ENCODE measurements at regions not wholly inside any gene's neighbourhood (a gene's known extent, or its start where the extent isn't known, plus 50 kb on each side); places are given as distances from the start of the nearest gene placed in this dataset.

DNA sequence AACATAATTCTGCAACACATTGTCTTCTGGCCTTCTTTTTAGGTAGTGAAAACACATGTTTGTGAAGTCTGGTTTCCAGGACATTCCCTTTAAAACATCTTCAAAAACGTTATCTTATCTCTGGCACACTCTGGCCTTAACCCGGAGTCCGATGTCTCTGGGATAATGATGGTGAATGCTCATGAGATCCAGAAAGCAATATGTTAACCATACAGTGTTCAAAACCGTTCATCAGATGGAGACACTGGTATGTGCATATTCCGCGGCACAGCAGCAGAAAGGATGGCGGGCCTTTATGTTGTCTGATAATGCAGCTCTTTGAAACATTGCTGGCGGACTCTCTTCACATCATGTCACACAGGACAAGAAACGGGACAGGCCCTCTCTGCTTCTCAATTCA, 605.2 kb downstream of the CCDC171 start:
- no peak for DNase-seq

DNA sequence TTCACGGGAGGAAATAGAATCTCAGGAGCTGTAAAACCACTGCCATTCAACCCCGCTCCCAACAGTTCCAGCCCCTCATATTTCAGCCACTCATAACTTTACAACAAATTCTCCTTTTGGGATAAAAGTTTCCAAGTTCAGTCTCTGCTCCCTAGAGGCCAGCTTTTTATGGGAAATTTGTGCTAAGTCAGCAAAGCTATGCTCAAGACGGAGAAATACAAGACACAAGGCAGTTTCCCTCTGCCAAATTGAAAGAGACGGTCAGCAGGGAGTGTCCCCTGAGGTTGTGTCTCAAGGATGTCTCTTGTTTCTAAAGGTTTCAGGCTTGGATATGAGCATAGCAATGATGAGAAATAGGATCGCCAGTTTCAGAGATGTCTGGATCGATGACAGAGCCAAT, 608.6 kb downstream of the CCDC171 start:
- DNase-seq: no peak

DNA sequence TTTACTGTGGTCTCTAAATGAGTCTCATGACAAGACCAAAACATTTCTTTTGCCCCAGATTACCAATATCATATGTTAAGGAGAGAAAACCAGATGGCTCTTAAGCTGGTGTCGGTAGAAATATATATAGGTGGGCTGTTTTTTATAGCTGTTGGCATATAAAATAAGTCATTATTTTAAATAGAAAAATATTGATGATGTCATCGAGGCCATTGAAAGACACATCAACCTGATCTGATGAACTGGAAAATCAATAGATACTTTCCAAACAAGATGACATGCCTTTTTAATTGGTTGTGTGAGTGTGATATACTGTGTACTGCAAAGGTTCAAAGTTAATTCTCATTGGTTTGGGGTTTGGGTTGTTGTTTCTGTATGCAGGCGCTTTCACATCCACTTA, 617.3 kb downstream of the CCDC171 start:
- no peak for DNase-seq

DNA sequence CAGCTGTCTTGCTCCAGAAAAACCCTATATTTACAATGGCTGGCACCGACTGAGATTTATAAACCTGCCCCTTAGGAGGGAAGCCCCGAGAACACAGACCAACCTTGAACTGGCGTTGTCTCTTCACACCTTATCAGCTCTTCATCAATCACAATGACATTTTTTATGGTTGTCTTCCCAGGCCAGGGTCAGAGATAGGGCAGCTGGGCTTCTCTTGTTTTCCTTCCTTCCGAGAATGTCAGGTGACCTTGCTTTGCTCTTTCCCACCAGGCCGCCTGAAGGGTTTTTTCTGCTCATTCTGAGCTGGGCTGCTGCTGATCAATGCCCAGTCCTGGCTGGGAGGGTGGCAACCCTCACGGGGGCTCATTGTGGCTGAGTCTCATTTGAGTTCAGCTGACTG, 619.1 kb downstream of the CCDC171 start:
- DNase-seq: no peak

DNA sequence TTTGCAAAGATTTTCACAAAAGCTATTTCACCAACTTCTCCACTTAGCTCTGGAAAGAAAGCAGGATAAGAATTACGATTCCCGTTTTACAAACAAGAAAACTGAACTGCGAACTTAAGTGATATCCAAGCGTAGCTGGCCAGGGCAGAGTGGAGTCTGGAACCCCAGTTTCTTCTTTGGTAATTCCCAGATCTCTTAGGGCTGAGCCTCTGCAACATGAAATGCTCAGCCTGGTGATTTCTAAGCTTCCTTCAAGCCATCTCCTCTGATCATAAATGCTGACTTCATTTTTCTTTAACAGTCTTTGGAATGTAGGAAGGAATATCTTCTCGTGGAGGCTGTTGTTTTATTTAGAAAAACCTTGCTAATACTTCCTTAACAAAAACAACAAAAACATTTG, 620.0 kb downstream of the CCDC171 start:
- no peak for DNase-seq

DNA sequence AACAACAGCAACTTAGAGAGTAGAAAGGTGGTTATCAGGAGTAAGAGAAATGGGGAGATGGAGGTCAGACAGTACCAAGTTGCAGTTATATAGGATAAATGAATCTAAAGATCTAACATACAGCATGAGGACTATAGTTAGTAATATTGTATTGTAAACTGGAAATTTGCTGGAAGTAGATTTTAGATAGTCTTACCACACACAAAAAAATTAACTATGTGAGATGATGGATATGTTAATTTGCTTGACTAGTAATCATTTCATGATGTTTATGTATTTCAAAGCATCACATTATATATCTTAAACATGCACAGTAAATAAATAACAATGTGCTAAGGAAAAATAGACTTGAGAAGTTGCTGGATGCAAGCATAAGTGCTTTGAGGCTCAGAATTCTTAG, 622.1 kb downstream of the CCDC171 start:
- no peak for DNase-seq

DNA sequence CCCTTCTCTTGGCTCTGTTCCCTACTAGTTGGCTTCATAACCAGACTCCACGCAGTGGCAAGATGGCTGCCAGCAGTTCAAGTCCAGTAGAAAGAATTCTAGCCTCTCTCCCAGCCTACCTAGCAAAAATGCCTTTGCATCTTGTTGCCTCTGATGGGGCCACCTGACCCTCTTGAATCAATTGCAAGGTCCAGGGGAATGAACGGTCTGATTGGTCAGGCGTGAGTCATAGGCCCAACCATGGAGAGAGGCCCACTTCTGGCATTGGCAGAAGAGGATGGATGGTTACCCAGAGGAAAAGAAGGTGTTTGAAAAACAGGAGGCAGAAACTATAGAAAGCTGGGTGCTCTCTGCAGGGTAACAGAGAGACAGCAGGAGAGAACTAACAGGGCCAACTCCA, 622.6 kb downstream of the CCDC171 start:
- DNase-seq: no peak

DNA sequence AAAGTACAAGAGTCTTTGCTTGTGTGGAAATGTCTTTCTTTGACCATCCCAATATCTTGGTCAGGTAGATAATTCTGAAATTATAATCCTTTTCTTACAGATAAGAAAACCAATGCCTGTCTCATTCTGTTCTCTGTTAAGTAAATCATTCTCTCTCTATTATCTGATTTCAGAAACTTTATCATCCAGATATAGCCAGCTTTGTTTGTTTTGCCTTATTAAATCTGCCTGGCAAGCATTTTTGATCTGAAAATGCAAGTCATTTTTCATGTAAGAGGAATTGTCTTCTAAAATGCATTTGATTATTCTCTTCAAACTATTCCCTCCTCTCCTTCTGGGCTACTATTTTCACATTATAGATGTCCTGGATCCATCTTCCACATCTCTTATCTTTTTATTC, 625.5 kb downstream of the CCDC171 start:
- DNase-seq: no peak

DNA sequence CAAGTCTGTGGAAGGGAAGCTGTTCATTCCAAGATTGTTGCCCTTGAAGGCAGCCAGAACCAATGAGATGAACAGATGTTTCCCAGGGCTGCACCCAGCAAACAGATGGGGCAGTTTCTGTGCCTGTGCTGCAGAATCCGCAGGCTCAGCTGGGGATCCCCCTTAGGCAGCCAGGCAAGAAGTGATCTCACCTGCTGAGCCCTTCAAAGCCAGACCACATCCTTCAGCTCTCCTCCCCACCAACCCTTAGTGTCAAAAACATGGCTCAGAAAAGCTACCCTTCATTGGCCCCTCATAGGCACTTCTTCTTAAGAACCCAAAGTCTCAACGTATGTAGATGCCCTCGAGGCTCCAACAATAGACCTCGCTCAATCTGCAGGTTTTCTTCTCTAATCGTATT, 626.7 kb downstream of the CCDC171 start:
- no peak for DNase-seq

DNA sequence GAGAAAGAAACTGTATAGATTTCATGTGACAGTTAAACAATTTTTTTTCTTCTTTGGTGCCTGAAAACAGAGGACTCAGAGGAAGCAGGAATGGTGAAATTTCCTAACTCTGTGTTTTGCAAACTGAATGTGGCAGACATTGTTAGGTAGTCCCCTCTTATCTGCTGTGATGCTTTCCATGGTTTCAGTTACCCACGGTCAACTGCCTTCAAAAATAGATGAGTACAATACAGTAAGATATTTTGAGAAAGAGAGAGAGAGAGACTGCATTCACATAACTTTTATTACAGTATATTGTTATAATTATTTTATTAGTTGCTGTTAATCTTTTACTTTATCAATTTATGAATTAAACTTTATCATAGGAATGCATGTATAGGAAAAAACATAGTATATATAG, 627.2 kb downstream of the CCDC171 start:
- no peak for DNase-seq

DNA sequence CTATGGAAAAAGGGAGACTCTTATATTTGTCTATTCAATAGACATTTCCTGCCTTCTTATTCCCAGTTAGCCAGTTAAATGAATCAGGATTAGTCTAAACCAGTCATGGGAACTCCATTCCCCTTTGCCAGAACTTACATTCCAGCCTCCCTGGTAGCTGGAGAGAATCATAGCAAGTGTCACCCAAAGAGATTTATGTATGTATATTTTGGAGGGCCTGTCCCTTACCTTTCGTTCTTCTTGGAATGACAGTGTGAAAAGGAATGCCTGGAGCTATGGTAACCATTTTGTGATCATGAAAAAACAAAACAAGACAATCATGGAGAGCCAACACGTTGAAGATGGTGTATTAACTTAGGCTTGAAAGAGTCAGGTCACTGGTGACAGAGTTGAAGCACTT, 627.7 kb downstream of the CCDC171 start:
- DNase-seq: no peak

DNA sequence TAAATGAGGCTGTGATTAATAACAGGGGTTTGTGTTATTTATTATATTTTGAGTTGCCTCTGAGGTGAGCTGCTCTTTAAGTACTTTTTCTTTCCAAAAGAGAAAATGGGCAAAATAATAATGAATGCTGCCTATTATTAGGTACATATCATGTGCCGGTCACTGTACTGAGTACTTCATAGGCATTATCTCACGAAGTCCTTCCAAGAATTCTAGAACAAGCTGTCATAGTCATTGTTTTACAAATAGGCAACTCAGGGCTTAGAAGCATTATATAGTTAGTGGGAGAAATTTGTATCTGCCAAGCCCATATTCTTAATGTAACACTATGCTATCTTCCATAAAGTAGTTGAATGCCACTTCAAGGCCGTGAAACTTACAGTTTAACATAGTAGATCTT, 628.7 kb downstream of the CCDC171 start:
- no peak for DNase-seq

DNA sequence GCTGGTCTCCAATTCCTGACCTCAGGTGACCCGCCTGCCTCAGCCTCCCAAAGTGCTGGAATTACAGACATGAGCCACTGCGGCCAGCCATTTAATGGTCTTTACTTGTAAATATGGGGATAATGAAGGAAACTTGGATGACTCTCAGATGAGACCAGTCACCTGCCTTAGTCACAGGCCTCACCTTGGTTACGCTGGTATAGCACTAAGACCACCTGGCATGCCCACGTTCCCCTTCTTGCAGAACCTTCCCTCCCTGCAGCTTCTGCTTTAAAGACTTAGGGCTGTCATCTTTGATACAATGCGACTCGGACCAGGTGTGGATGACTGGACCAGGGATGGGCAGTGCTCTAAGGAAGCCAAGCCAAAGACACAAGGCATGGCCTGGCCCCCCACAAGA, 629.9 kb downstream of the CCDC171 start:
- DNase-seq: no peak

DNA sequence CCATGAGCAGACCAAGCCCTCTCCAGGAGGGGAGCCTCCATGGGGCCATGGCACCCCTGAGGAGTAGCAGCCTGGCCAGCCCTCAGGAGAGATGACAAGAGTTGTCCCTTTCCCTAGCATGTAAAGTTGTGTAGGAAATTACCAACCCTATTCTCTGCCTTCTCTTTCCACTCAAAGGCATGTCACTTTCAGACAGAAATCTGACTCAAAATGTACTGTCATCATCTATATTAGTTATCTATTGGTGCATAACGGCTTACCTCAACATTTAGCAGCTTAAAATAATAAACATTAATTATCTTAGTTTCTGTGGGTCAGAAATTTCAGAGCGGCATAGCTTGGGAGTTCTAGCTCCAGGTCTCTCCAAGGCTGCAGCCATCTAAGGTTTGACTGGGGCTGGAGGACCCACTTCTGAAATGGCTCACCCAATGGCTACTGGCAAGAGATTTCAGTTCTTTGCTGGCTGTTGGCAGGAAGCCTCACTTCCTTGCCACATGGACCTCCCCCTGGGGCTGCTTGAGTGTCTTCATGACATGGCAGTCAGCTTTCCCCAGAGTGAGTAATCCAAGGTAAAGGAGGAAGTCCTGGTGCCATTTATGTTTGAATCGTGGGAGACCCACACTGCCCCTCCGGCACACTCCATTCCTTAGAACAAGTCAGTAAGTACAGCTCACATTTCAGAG, 632.3 kb downstream of the CCDC171 start:
- DNase-seq: no peak

DNA sequence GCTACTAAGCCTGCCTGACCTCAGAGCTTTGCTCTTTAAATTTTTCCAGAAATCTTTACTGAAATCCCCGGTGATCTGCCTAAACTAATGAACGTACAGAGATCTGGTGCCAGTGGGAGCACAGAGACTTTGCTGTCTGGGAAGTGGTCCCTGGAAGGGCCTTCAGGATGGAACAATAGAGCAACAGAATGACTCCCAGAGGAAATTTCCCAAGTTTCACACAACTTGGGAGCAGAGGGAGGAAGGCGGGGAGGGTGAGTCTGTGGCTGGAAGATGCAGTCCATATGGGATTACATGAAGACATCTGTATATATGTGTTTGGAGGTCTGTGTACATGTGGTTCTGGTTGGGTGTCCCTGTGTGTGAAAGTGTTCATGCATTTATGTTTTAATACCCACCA, 638.3 kb downstream of the CCDC171 start:
- DNase-seq: no peak

DNA sequence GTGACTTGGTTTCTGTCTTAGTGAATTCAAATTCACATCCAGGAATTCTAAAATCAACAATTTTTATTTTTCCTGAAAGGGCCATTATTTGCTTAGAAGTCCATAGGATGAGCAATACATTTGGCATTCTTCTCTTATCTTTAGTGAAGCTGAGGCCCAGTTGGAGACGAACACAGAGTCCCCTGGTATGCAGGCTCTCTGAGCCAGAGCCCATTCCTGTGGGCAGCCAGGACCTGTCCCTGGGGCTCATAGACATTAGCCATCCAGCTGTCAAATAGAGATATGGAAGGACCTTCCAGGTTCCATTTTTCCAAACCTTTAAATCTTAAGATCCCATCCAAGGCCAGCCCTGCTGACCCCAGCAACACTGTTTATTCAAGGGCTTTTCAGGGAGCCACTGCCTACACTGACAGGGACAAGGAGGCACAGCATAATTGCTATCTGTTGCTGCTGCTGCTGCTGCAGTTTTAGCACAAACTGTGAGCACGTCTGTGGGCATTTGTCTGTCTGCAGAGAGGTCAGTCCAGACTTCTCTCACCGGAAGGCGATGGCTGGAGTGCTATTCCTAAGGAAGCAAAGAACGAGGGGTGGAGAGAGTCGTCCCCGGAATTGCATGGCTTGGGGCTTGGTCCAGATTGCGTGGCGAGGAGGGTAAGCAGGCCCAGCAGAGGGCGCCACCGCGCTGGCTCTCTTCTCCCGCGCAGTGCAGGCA, 639.0 kb downstream of the CCDC171 start:
- peak; percentile 84 for DNase-seq

DNA sequence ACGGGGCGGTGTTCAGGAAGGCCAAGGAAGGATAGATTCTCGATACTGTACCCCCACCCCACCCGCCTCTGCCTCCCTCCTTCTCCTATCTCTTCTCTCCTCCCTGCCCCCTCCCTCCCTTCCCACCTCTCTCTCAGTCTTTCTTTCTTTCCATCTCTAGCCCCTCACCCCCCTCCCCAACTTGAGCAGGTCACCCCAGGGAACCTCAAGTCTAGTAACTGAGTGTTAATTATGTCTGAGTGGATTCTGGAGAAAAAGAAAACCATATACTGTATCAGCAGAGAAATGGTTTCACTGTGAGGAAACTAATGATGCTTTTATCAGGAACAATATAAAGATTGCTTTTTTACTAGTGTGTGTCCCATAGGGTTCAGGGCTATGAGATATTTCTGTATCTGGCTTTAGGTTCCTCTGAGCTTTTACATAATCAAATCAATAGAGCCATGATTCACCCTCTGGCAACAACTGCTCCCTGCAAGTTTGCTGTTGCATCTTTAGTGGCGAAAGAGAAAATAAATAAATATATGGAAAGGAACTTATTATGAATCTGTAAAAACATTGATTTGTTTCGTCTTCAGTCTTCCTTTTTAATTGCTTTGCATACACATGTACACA, 639.7 kb downstream of the CCDC171 start:
- no peak for DNase-seq

DNA sequence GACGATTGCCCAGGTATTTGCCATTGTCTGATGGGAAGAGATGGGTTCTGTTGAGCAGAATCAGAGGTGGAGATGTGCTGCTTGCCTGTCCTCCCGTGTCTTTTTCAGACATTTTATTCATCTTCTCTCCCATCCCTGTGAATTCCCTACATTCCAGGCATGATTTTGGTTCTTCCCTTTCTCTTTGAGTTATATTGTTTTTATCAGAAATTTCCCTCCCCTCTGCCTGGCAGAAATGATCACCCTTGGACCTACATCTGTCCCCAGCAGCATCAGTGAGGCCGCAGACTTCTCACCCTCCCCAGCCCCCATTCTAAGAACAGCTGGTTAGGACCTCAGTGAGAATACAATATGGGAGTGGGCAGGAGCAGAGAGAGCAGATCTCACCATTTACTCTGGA, 640.2 kb downstream of the CCDC171 start:
- no peak for DNase-seq

DNA sequence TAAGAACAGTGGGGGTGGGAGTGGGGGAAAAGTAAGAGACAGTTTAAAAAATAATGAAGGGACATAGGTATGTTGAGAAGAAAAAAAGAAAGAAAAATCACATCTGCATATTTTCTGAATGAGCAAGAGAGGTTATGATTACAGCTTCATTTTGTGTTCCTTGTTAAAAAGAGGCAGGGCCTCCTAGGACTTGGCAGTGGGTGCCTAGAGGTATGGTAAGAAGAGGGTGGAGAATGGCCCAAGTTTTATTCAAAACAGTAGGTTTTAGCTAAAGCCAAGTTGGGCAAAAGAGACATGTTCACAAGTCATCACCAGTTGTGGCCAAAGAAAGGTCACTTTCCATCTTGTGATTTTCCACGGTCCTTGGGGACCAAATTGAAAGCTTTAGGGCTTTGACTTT, 643.4 kb downstream of the CCDC171 start:
- no peak for DNase-seq

DNA sequence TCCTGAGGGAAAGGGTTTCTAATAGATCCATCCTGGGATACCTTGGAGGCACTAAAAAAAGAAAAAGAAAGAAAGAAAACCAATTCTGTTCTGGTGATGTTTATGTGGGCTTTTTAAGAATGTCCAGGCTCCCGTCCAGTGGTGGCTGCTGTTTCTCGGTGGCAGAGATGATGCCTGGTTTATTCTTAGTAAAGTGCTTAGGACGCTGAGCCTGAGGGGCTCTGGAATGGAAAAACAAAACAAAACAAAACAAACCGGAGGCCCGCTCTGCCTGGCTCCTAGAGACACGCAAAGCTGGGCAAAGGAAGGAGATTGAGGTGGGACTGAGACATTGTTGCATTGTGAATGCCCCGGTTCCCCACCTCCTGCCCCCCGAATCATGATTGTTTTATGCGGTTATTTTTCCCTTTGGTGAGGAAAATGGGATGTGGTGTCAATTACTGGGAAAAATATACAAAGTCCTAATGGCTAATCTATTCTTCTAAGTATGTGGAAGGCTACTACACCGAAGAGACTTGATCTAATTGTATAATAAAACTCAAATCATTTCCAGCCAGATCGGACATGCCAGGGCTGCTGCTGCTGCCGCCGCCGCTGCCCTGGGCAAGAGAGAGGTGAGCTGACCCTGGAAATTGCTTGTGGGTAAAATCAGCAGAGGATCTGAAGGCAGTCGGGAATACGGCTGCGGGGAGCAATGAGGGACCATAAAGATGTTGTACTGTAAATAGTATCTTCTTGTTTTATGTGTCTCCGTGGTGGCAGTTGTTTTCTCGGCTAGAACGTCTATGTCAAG, 644.9 kb downstream of the CCDC171 start:
- DNase-seq: no peak

DNA sequence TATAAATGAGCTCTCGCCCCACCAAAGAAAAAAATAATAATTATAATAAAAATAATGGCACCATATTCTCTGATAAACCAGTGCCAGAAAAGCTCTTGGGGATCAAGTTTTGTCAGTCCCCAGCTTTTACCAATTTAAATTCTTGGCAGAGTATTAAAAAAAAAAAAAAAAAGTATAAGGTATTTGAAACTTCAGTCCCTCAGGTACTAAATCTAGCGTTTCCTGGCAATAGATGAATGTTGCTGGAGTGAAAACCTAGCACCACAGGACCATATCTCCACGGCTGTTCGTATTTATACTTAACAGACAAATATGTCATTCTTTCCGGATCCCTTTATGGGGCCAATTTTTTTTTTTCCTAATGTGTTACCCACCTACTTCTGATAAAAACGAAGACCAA, 646.2 kb downstream of the CCDC171 start:
- no peak for DNase-seq

DNA sequence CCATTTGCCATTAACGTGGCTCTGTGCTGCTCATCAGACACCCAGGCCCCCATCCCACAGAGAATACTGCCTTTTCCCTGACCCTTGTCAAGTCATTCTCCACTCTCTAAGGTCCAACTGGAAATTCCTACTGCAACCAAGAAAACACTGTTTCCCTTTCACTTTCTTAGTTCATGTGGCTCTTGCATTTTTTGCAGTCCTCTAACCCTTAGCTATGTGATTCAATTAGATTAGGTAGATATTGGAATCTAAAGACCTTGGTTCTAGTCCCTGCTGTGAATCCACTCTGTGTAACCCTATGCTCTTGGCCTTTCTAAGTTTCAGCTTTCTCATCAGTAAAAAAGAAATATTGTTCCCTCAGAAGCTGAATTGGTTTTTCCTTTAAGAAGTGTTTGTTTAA, 649.4 kb downstream of the CCDC171 start:
- no peak for DNase-seq
